PC-9 (cell line): ENCODE measurements at regions not wholly inside any gene's neighbourhood (a gene's known extent, or its start where the extent isn't known, plus 50 kb on each side); places are given as distances from the start of the nearest gene placed in this dataset.
A peak's percentile ranks its signal among the peaks of the same experiment; 100 is the strongest.

Source experiments
- BruUV-seq: library from RNA; stranded (reverse); fragments of 400-500 nt; replicated peaks from 2 replicates; lab custom pipeline; 2021; lab: Mats Ljungman, UMichigan
- CTCF ChIA-PET: fragments of 300-600 bp; sonication (Branson Sonifier 250); formaldehyde crosslinking; loops from one replicate; lab custom pipeline; 2022; ENCODE audit warnings: antibody characterized with exemption; lab: Charles Lee
- POLR2A ChIA-PET: fragments of 300-600 bp; sonication (Branson Sonifier 250); formaldehyde crosslinking; loops from one replicate; lab custom pipeline; 2022; ENCODE audit warnings: antibody characterized with exemption; ENCODE audit not compliant: unreplicated experiment; lab: Charles Lee
- DNase-seq, 2 experiments: peaks; one replicate each; pipeline versions ENCODE4 v3.0.0 to v3.0.0-alpha.2; 2015 to 2022; ENCODE audit warnings: mixed read lengths in 1 of 2
- H2AFZ ChIP-seq: fragments of 200-600 bp; sonication (generic); 2 replicates; pipeline ENCODE4 v1.8.1; 2017; ENCODE audit warnings: antibody characterized with exemption
- H3F3A ChIP-seq: fragments of 200-600 bp; sonication (generic); 2 replicates; pipeline ENCODE4 v1.8.1; 2017; ENCODE audit warnings: antibody characterized with exemption, mild to moderate bottlenecking, low read depth; ENCODE audit not compliant: insufficient read depth
- H3K27ac ChIP-seq: fragments of 200-600 bp; sonication (generic); 2 replicates; pipeline ENCODE4 v1.6.1; 2016; ENCODE audit warnings: mixed run types
- H3K27me3 ChIP-seq: fragments of 200-600 bp; sonication (generic); 2 replicates; pipeline ENCODE4 v1.6.1; 2016; ENCODE audit warnings: low read depth, mixed run types; ENCODE audit not compliant: insufficient read depth
- H3K36me3 ChIP-seq: fragments of 200-600 bp; sonication (generic); 2 replicates; pipeline ENCODE4 v1.6.1; 2016; ENCODE audit warnings: low read depth, mixed run types
- H3K4me1 ChIP-seq: fragments of 200-600 bp; sonication (generic); replicated peaks from 2 replicates; pipeline ENCODE4 v1.6.1; 2016; ENCODE audit warnings: mixed run types; ENCODE audit not compliant: insufficient read depth
- H3K4me2 ChIP-seq: fragments of 200-600 bp; sonication (generic); 2 replicates; pipeline ENCODE4 v1.6.1; 2017; ENCODE audit warnings: mixed run types
- H3K4me3 ChIP-seq: fragments of 200-600 bp; sonication (generic); 2 replicates; pipeline ENCODE4 v1.6.1; 2016; ENCODE audit warnings: mixed run types
- H3K79me2 ChIP-seq: fragments of 200-600 bp; sonication (generic); 2 replicates; pipeline ENCODE4 v1.6.1; 2017; ENCODE audit warnings: low read depth, mixed run types
- H3K9me2 ChIP-seq: fragments of 200-600 bp; sonication (generic); 2 replicates; pipeline ENCODE4 v1.8.1; 2017; ENCODE audit warnings: mild to moderate bottlenecking; ENCODE audit not compliant: insufficient read depth
- H3K9me3 ChIP-seq: fragments of 200-600 bp; sonication (generic); 2 replicates; pipeline ENCODE4 v1.8.1; 2016; ENCODE audit warnings: low read depth; ENCODE audit not compliant: insufficient read depth
- H4K20me1 ChIP-seq: fragments of 200-600 bp; sonication (generic); 2 replicates; pipeline ENCODE4 v1.8.1; 2017; ENCODE audit not compliant: insufficient read depth
- CTCF ChIP-seq: fragments of 200-600 bp; sonication (generic); conservative IDR thresholded peaks from 2 replicates; pipeline ENCODE4 v1.6.1; 2017; ENCODE audit warnings: mixed run types, antibody characterized with exemption, mild to moderate bottlenecking, moderate library complexity
- EZH2 ChIP-seq: fragments of 200-600 bp; sonication (generic); IDR thresholded peaks from 2 replicates; pipeline ENCODE4 v1.8.0; 2017; ENCODE audit warnings: antibody characterized with exemption, low read depth
- intact Hi-C: fragments of 100-400 bp; cut with micrococcal nuclease; formaldehyde crosslinking; loops from one replicate; pipeline ENCODE4 v1.10.0; 2022; ENCODE audit not compliant: unreplicated experiment

GRCh38 chr2:101568969-101569368 is 94.1 kb upstream of the RFX8 start:
- TF ChIP-seq EZH2 (no peak), CTCF (no peak)
- CTCF ChIA-PET: interaction anchor here (0.6 kb wide), 1 partner anchor 36 kb away, joined by 5 read pairs; no protein-coding TSS in a partner anchor
- POLR2A ChIA-PET: no interaction called here

GRCh38 chr2:101566632-101567228 is 91.8 kb upstream of the RFX8 start:
- no peaks in the 10 kb centered on the region for H3K9me3 ChIP-seq
- TF ChIP-seq CTCF (no peak), EZH2 (no peak)
- BruUV-seq: no TSS peak
- H3K4me2 ChIP-seq: peak overlapping the region; percentile 62
- ChIA-PET CTCF (no interaction called here), POLR2A (no interaction called here)
- H3K36me3 ChIP-seq: no peaks in the 10 kb centered on the region
- peaks cover 10% of the 10 kb centered on the region; the same call in 1 of the 2 replicates for H3F3A ChIP-seq
- intact Hi-C loops: no loop called here
- no peaks in the 10 kb centered on the region for H4K20me1 ChIP-seq
- no peak overlapping the region for H3K4me3 ChIP-seq
- no peaks in the 10 kb centered on the region for H3K27me3 ChIP-seq
- no peak overlapping the region for H3K27ac ChIP-seq
- H3K9me2 ChIP-seq: no peaks in the 10 kb centered on the region
- no peaks in the 10 kb centered on the region for H3K79me2 ChIP-seq
- peak in 1 of 2 experiments; percentile 95 for DNase-seq
- H3K4me1 ChIP-seq: peaks cover 17% of the 10 kb centered on the region
- H2AFZ ChIP-seq: no peak overlapping the region

More at GRCh38 chr2:101568969-101569368, 94.1 kb upstream of the RFX8 start:
- H3K4me1 ChIP-seq: peaks cover 17% of the 10 kb centered on the region
- H3K27me3 ChIP-seq: no peaks in the 10 kb centered on the region
- no TSS peak for BruUV-seq
- H2AFZ ChIP-seq: no peak overlapping the region
- intact Hi-C loops: no loop called here
- no peaks in the 10 kb centered on the region for H3K79me2 ChIP-seq
- no peaks in the 10 kb centered on the region for H3K36me3 ChIP-seq
- no peak overlapping the region for H3K4me3 ChIP-seq
- no peaks in the 10 kb centered on the region for H3K9me3 ChIP-seq
- no peak overlapping the region for H3K4me2 ChIP-seq
- no peaks in the 10 kb centered on the region for H4K20me1 ChIP-seq
- no peak overlapping the region for H3K27ac ChIP-seq
- H3F3A ChIP-seq: peaks cover 10% of the 10 kb centered on the region; the same call in 1 of the 2 replicates
- H3K9me2 ChIP-seq: no peaks in the 10 kb centered on the region
- no peak for DNase-seq

- H3K27ac ChIP-seq: no peak overlapping the region
- H3K36me3 ChIP-seq: no peaks in the 10 kb centered on the region
- no peak overlapping the region for H3K4me2 ChIP-seq
- H3K27me3 ChIP-seq: no peaks in the 10 kb centered on the region
- DNase-seq: no peak
- 0 out of 2 replicates have a peak, but pooled peaks cover 11% of the 10 kb centered on the region for H3K9me3 ChIP-seq
- no peak overlapping the region for H2AFZ ChIP-seq
- H3F3A ChIP-seq: 0 out of 2 replicates have a peak, but pooled peaks cover 4% of the 10 kb centered on the region
- no peaks in the 10 kb centered on the region for H3K79me2 ChIP-seq
- BruUV-seq: no TSS peak
- TF ChIP-seq EZH2: no peak
- TF ChIP-seq CTCF: no peak
- intact Hi-C loops: no loop called here
- ChIA-PET CTCF (no interaction called here), POLR2A (no interaction called here)
- peaks cover 17% of the 10 kb centered on the region for H3K4me1 ChIP-seq
- no peak overlapping the region for H3K4me3 ChIP-seq
- H4K20me1 ChIP-seq: no peaks in the 10 kb centered on the region
- H3K9me2 ChIP-seq: no peaks in the 10 kb centered on the region
Measured at GRCh38 chr2:101563849-101564248, 88.9 kb upstream of the RFX8 start.
